T47D (cell line): ENCODE measurements at regions not wholly inside any gene's neighbourhood (a gene's known extent, or its start where the extent isn't known, plus 50 kb on each side); places are given as distances from the start of the nearest gene placed in this dataset.

Experiments
- DNase-seq, 2 experiments: peaks; one replicate each; pipeline versions ENCODE4 v3.0.0 to v3.0.0-alpha.2; 2011 to 2012; ENCODE audit warnings: low read depth in 1 of 2, low spot score in 1 of 2
- JUND ChIP-seq: IDR thresholded peaks from 2 replicates; pipeline ENCODE4 v1.6.1; 2012; ENCODE audit warnings: low read depth
- in situ Hi-C: cut with HindIII; loops from 2 replicates; pipeline ENCODE4 v1.10.0; 2016; ENCODE audit warnings: low sequenced_read_pairs, low pct_unique_long_range_greater_than_20kb

GRCh38 chr7:25557379-25557917 lies 329.2 kb upstream of the NPVF start:
- DNase-seq, result no peak
- TF ChIP-seq JUND, result no peak
- in situ Hi-C loops, result no loop called here

- in situ Hi-C loops, result no loop called here
- DNase-seq, result no peak
- no peak for TF ChIP-seq JUND
These were observed 329.6 kb upstream of the NPVF start for GRCh38 chr7:25557930-25558329.

GRCh38 chr7:25558605-25559004 lies 330.3 kb upstream of the NPVF start:
- no peak for DNase-seq
- in situ Hi-C loops, result no loop called here
- no peak for TF ChIP-seq JUND

- in situ Hi-C loops, result no loop called here
- no peak for TF ChIP-seq JUND
- no peak for DNase-seq
These were observed 331.5 kb upstream of the NPVF start for GRCh38 chr7:25559581-25560367.

GRCh38 chr7:25562673-25563182 lies 334.4 kb upstream of the NPVF start:
- TF ChIP-seq JUND, result no peak
- in situ Hi-C loops, result no loop called here
- DNase-seq, result no peak

GRCh38 chr7:25565002-25565401 lies 336.7 kb upstream of the NPVF start:
- DNase-seq, result no peak
- in situ Hi-C loops, result no loop called here
- TF ChIP-seq JUND, result no peak

GRCh38 chr7:25565949-25566348 lies 337.7 kb upstream of the NPVF start:
- no peak for TF ChIP-seq JUND
- peak; percentile 31 to 82 for DNase-seq
- in situ Hi-C loops, result no loop called here

- TF ChIP-seq JUND, result no peak
- in situ Hi-C loops, result no loop called here
- no peak for DNase-seq
These were observed 339.1 kb upstream of the NPVF start for GRCh38 chr7:25567430-25567829.

GRCh38 chr7:25569765-25570164 lies 341.5 kb upstream of the NPVF start:
- in situ Hi-C loops, result no loop called here
- no peak for TF ChIP-seq JUND
- no peak for DNase-seq

- in situ Hi-C loops, result no loop called here
- no peak for TF ChIP-seq JUND
- DNase-seq, result no peak
These were observed 344.1 kb upstream of the NPVF start for GRCh38 chr7:25572423-25572822.

- no peak for DNase-seq
- no peak for TF ChIP-seq JUND
- in situ Hi-C loops, result no loop called here
These were observed 346.5 kb upstream of the NPVF start for GRCh38 chr7:25574828-25575227.

- no peak for DNase-seq
- no peak for TF ChIP-seq JUND
- in situ Hi-C loops, result no loop called here
These were observed 347.3 kb upstream of the NPVF start for GRCh38 chr7:25575634-25576033.

- in situ Hi-C loops, result no loop called here
- DNase-seq, result no peak
- no peak for TF ChIP-seq JUND
These were observed 350.9 kb upstream of the NPVF start for GRCh38 chr7:25578991-25579777.
